ENCODE measurements at regions not wholly inside any gene's neighbourhood (a gene's known extent, or its start where the extent isn't known, plus 50 kb on each side); places are given as distances from the start of the nearest gene placed in this dataset.
"Not testable (repeated sequence)": the region's sequence is repeated elsewhere in the genome, so short reads cannot be mapped to it uniquely, and the experiment has no call there.

DNA sequence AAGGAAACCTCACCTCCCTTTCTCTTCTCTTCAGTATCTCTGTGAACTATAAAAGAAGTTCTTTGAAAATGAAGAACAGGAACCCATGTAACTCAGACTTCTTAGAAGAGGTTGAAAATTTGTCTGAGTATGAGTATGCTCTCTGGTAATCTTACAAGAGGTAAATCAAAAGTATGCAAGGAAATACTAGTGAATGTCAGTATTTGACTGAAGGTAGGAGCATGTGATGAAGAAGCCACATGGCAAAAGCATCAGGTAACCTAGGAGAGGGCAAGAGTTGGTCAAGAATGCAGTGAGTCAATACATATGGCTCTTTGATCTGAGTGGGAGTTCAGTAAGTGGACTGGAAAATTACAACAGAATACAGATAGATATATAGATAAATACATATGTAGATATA is 133.0 kb upstream of the NECTIN3 start:
- no peak for ATAC-seq
- Histone ChIP-seq H3K9me3 (no peaks in the 10 kb centered on the region), H3K27me3 (no peaks in the 10 kb centered on the region), H3K4me3 (no peak overlapping the region), H3K4me1 (no peaks in the 10 kb centered on the region), H3K27ac (no peak overlapping the region), H3K36me3 (no peaks in the 10 kb centered on the region)
- TF ChIP-seq, protein P1, sequence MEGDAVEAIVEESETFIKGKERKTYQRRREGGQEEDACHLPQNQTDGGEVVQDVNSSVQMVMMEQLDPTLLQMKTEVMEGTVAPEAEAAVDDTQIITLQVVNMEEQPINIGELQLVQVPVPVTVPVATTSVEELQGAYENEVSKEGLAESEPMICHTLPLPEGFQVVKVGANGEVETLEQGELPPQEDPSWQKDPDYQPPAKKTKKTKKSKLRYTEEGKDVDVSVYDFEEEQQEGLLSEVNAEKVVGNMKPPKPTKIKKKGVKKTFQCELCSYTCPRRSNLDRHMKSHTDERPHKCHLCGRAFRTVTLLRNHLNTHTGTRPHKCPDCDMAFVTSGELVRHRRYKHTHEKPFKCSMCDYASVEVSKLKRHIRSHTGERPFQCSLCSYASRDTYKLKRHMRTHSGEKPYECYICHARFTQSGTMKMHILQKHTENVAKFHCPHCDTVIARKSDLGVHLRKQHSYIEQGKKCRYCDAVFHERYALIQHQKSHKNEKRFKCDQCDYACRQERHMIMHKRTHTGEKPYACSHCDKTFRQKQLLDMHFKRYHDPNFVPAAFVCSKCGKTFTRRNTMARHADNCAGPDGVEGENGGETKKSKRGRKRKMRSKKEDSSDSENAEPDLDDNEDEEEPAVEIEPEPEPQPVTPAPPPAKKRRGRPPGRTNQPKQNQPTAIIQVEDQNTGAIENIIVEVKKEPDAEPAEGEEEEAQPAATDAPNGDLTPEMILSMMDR (IDR thresholded peaks at IDR 0.05): no peak
- intact Hi-C loops (cut with DNase I): no loop called here
- no peak for DNase-seq
- FAIRE-seq: no peak

DNA sequence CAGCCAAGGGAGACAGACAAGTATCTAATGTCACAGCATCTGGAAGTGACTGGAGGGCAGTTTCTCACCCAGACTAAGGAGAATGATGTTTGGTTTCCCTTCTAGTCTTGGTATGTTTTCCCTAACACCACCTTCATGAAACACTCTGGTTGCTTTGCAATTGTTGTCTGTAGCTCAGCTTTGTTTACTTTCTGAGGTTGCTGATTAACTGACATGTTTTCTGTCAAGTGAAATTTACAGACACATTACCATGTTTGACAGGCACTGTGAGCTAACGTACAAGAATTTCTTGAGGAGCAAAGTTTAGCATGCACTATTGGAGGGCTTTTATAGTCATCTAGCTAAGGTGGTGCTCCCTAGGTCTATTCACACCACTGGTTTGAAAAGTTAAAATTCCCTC is 131.6 kb upstream of the NECTIN3 start:
- Histone ChIP-seq H3K4me1 (no peaks in the 10 kb centered on the region), H3K27me3 (no peaks in the 10 kb centered on the region), H3K4me3 (no peak overlapping the region), H3K36me3 (no peaks in the 10 kb centered on the region), H3K9me3 (no peaks in the 10 kb centered on the region), H3K27ac (no peak overlapping the region)
- WGBS, 2 donors: 6 to 7% methylated on average over 1 of the region's 1 CpG
- intact Hi-C loops (cut with DNase I): no loop called here
- FAIRE-seq (no peak), DNase-seq (no peak), ATAC-seq (no peak)
- TF ChIP-seq, protein P1 (IDR thresholded peaks at IDR 0.05): no peak

DNA sequence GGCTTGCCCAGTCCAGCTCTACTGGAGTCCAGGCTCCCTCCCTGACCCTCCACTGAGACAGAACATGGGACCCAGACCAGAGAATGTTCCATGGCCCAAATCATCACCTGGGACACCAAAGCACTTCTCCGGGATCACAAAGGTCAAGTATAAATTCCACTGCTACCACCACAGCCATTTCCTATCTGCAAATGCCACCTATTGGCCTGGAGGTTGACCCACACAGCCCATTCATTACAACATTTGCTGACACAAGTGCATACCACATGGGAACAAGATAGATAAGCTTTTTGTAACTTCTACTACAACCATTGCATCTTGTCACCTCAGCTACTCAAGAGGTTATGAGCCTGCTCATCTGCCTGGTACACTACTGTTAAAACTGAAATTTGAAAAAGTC is 126.8 kb upstream of the NECTIN3 start:
- Histone ChIP-seq H3K27ac (no peak overlapping the region), H3K4me1 (no peaks in the 10 kb centered on the region), H3K9me3 (no peaks in the 10 kb centered on the region), H3K27me3 (no peaks in the 10 kb centered on the region), H3K36me3 (no peaks in the 10 kb centered on the region), H3K4me3 (no peak overlapping the region)
- FAIRE-seq (no peak), ATAC-seq (no peak), DNase-seq (no peak)
- TF ChIP-seq, protein P1 (IDR thresholded peaks at IDR 0.05): no peak
- 93 to 100% methylated on average over 1 of the region's 1 CpG for WGBS, 2 donors
- intact Hi-C loops (cut with DNase I): no loop called here

DNA sequence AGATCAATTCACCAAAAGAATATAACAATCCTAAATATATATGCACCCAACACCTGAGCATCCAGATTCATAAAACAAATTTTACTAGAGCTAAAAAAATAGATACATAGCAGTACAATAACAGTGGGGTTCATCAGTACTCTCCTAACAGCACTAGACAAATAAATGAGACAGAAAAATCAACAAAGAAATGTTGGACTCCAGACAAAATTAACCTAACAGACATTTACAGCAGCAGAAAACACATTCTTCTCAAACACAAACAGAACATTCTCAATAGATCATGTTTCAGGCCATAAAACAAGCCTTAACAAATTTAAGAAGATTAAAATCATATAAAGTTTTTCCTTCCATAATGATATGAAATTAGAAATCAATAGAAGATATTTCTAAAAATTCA is 124.8 kb upstream of the NECTIN3 start:
- no peak for ATAC-seq
- H3K27me3 ChIP-seq: no peaks in the 10 kb centered on the region
- intact Hi-C loops (cut with DNase I): no loop called here
- no peak for FAIRE-seq
- TF ChIP-seq, protein P1 (IDR thresholded peaks at IDR 0.05): no peak
- no peak overlapping the region for H3K4me3 ChIP-seq
- no peak overlapping the region for H3K27ac ChIP-seq
- H3K9me3 ChIP-seq: no peaks in the 10 kb centered on the region
- no peaks in the 10 kb centered on the region for H3K36me3 ChIP-seq
- no peak for DNase-seq
- H3K4me1 ChIP-seq: no peaks in the 10 kb centered on the region

DNA sequence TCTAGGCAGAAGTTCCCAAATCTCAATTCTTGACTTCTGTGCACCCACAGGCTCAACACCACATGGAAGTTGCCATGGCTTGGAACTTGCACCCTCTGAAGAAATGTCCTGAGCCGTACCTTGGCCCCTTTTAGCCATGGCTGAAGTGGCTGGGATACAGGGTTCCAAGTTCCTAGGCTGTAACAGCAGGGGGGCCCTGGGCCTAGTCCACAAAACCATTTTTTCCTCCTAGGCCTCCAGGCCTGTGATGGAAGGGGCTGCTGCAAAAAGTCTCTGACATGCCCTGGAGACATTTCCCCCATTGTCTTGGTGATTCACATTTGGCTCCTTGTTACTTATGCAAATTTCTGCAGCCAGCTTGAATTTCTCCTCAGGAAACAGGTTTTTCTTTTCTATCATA is 122.4 kb upstream of the NECTIN3 start:
- H3K4me1 ChIP-seq; H3K36me3 ChIP-seq; ATAC-seq; H3K27ac ChIP-seq; DNase-seq; FAIRE-seq; H3K27me3 ChIP-seq; intact Hi-C loops (cut with DNase I); H3K4me3 ChIP-seq; H3K9me3 ChIP-seq: not testable (repeated sequence)
- WGBS, 2 donors: 76 to 80% methylated on average over 1 of the region's 1 CpG

DNA sequence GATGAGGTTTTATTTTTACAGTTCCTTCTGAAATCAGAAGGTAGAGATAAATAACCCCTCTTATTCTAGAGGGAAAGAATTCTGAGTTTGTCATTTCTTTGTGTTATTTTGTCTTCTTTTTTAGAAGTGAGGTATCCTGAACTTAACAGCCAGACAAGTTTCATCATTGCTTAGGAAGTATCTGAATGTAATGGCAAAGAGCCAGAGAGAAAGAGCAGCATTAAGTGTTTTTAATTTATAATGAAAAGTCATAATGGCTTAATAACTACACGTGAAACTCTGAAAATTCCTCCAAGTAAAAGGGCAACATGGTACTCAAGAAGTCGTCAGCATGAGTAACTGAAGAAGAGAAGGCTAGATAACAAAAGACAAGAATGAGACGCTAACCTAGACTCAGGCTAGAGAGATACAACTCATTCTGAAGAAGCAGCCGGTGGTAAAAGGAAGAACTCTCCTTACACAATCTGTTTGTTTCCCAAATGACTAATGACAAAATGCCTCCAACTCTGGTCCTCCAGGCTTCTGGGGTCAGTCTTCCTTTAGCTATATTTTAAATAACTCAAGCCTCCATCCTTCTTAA is 116.2 kb upstream of the NECTIN3 start:
- ATAC-seq (no peak), FAIRE-seq (no peak)
- TF ChIP-seq, protein P1 (IDR thresholded peaks at IDR 0.05): no peak

More for the DNA sequence above, 116.2 kb upstream of the NECTIN3 start:
- H3K9me3 ChIP-seq: no peaks in the 10 kb centered on the region
- no peak overlapping the region for H3K27ac ChIP-seq
- no peaks in the 10 kb centered on the region for H3K36me3 ChIP-seq
- no peaks in the 10 kb centered on the region for H3K4me1 ChIP-seq
- no peak for DNase-seq
- 79 to 80% methylated on average over 4 of the region's 4 CpGs for WGBS, 2 donors
- H3K4me3 ChIP-seq: no peak overlapping the region
- no peaks in the 10 kb centered on the region for H3K27me3 ChIP-seq
- intact Hi-C loops (cut with DNase I): no loop called here

Measured in pancreas (tissue), 10 donors.